Endodermal cell (in vitro differentiated cells): ENCODE measurements at regions not wholly inside any gene's neighbourhood (a gene's known extent, or its start where the extent isn't known, plus 50 kb on each side); places are given as distances from the start of the nearest gene placed in this dataset.

Experiments used
- DNase-seq: peaks from one replicate; pipeline ENCODE4 v3.0.0-alpha.2; 2017
- H3K27ac ChIP-seq: 2 replicates; pipeline ENCODE4 v1.5.1; 2013; ENCODE audit warnings: mild to moderate bottlenecking, low read depth, low read length, moderate library complexity
- H3K27me3 ChIP-seq: 2 replicates; pipeline ENCODE4 v1.6.1; 2013; ENCODE audit warnings: mild to moderate bottlenecking, low read length, moderate library complexity; ENCODE audit not compliant: insufficient read depth, control insufficient read depth, poor library complexity, severe bottlenecking
- H3K36me3 ChIP-seq: 2 replicates; pipeline ENCODE4 v1.7.0; 2013; ENCODE audit warnings: mild to moderate bottlenecking, low read length, moderate library complexity; ENCODE audit not compliant: control insufficient read depth, insufficient read depth
- H3K4me1 ChIP-seq: one replicate; pipeline ENCODE4 v1.7.0; 2013; ENCODE audit warnings: low read length; ENCODE audit not compliant: control insufficient read depth, insufficient read depth
- H3K4me3 ChIP-seq: 2 replicates; pipeline ENCODE4 v1.5.1; 2013; ENCODE audit warnings: mild to moderate bottlenecking, low read length, moderate library complexity
- H3K9ac ChIP-seq: 2 replicates; pipeline ENCODE4 v1.6.1; 2013; ENCODE audit warnings: mild to moderate bottlenecking, low read length, moderate library complexity; ENCODE audit not compliant: poor library complexity, severe bottlenecking; ENCODE audit errors: extremely low read depth
- H3K9me3 ChIP-seq: 2 replicates; pipeline ENCODE4 v1.6.1; 2013; ENCODE audit warnings: mild to moderate bottlenecking, low read length, moderate library complexity; ENCODE audit not compliant: control insufficient read depth
- H3K27ac Mint-ChIP-seq: 2 replicates; pipeline ENCODE4 v1.8.0; 2020; ENCODE audit warnings: mixed read lengths
- H3K27me3 Mint-ChIP-seq: 2 replicates; pipeline ENCODE4 v1.8.0; 2021; ENCODE audit warnings: mild to moderate bottlenecking, mixed read lengths; ENCODE audit not compliant: insufficient read depth
- H3K36me3 Mint-ChIP-seq: 2 replicates; pipeline ENCODE4 v1.8.0; 2020; ENCODE audit warnings: low read depth, mixed read lengths
- H3K4me1 Mint-ChIP-seq: 2 replicates; pipeline ENCODE4 v1.8.0; 2020; ENCODE audit warnings: mixed read lengths
- H3K4me3 Mint-ChIP-seq: 2 replicates; pipeline ENCODE4 v1.8.0; 2020; ENCODE audit warnings: mild to moderate bottlenecking, moderate library complexity, mixed read lengths
- H3K9me3 Mint-ChIP-seq: 2 replicates; pipeline ENCODE4 v1.8.0; 2020; ENCODE audit warnings: mild to moderate bottlenecking, mixed read lengths
- CTCF ChIP-seq: fragments of 200-600 bp; sonication (generic); conservative IDR thresholded peaks from 2 replicates; pipeline ENCODE4 v1.5.0; 2021; ENCODE audit warnings: antibody characterized with exemption, mild to moderate bottlenecking
- WGBS, 2 experiments: methylation state at CpG; one replicate each; pipeline versions ENCODE4 v1.1.5 to v1.1.7; 2013; ENCODE audit warnings: missing lambda C conversion rate in 2 of 2, mixed read lengths in 1 of 2; ENCODE audit not compliant: insufficient coverage in 1 of 2, insufficient read length in 1 of 2; 5-methylcytosine and 5-hydroxymethylcytosine counted together

GRCh38 chr11:92154611-92155010 is 70.0 kb upstream of the FAT3 start:
- H3K9me3 Mint-ChIP-seq = peaks cover 23% of the 10 kb centered on the region
- H3K4me3 Mint-ChIP-seq = no peak overlapping the region
- H3K27me3 ChIP-seq = no peaks in the 10 kb centered on the region
- H3K4me1 ChIP-seq = no peaks in the 10 kb centered on the region
- H3K36me3 Mint-ChIP-seq = peaks cover 4% of the 10 kb centered on the region
- no peak overlapping the region for H3K4me3 ChIP-seq
- H3K27me3 Mint-ChIP-seq = no peaks in the 10 kb centered on the region
- H3K27ac ChIP-seq = no peak overlapping the region
- H3K9ac ChIP-seq = no peak overlapping the region
- H3K27ac Mint-ChIP-seq = no peak overlapping the region
- no peak for TF ChIP-seq CTCF
- WGBS, 2 experiments = 88% methylated on average over 2 to 4 of the region's 4 CpGs
- H3K36me3 ChIP-seq = no peaks in the 10 kb centered on the region
- H3K4me1 Mint-ChIP-seq = peaks cover 9% of the 10 kb centered on the region
- DNase-seq = no peak
- H3K9me3 ChIP-seq = no peaks in the 10 kb centered on the region

GRCh38 chr11:92154110-92154509 is 70.5 kb upstream of the FAT3 start:
- Mint-ChIP-seq H3K27me3 (no peaks in the 10 kb centered on the region), H3K36me3 (peaks cover 4% of the 10 kb centered on the region), H3K9me3 (peaks cover 23% of the 10 kb centered on the region), H3K4me3 (no peak overlapping the region), H3K27ac (no peak overlapping the region), H3K4me1 (peaks cover 9% of the 10 kb centered on the region)
- no peaks in the 10 kb centered on the region for H3K9me3 ChIP-seq
- DNase-seq = no peak
- H3K27me3 ChIP-seq = no peaks in the 10 kb centered on the region
- TF ChIP-seq CTCF = no peak
- H3K4me3 ChIP-seq = no peak overlapping the region
- no peaks in the 10 kb centered on the region for H3K4me1 ChIP-seq
- no peak overlapping the region for H3K27ac ChIP-seq
- WGBS, 2 experiments = 85 to 100% methylated on average over 2 of the region's 2 CpGs
- no peak overlapping the region for H3K9ac ChIP-seq
- H3K36me3 ChIP-seq = no peaks in the 10 kb centered on the region

- no peak overlapping the region for H3K27ac ChIP-seq
- no peaks in the 10 kb centered on the region for H3K4me1 ChIP-seq
- Mint-ChIP-seq H3K27me3 (no peaks in the 10 kb centered on the region), H3K36me3 (peaks cover 4% of the 10 kb centered on the region), H3K4me3 (no peak overlapping the region), H3K4me1 (peaks cover 9% of the 10 kb centered on the region), H3K9me3 (peaks cover 19% of the 10 kb centered on the region), H3K27ac (no peak overlapping the region)
- DNase-seq = no peak
- no peak for TF ChIP-seq CTCF
- H3K9me3 ChIP-seq = no peaks in the 10 kb centered on the region
- H3K27me3 ChIP-seq = no peaks in the 10 kb centered on the region
- WGBS, 2 experiments = 67 to 100% methylated on average over 1 to 2 of the region's 2 CpGs
- no peak overlapping the region for H3K9ac ChIP-seq
- no peaks in the 10 kb centered on the region for H3K36me3 ChIP-seq
- no peak overlapping the region for H3K4me3 ChIP-seq
Measured at GRCh38 chr11:92153542-92153941, 71.1 kb upstream of the FAT3 start.
